Keratinocyte (primary cell): ENCODE measurements at regions not wholly inside any gene's neighbourhood (a gene's known extent, or its start where the extent isn't known, plus 50 kb on each side); places are given as distances from the start of the nearest gene placed in this dataset.
A peak's percentile ranks its signal among the peaks of the same experiment; 100 is the strongest.

Experiments used
- DNase-seq: peaks from one replicate; pipeline ENCODE4 v3.0.0-alpha.2; 2011; ENCODE audit warnings: low read depth, missing footprints, low spot score
- FAIRE-seq: peaks from 2 replicates; lab custom pipeline; 2011; peaks lifted over from hg19 to GRCh38; lab: Jason Lieb, UNC
- H2AFZ ChIP-seq: 2 replicates; pipeline ENCODE4 v1.6.0; 2012; ENCODE audit warnings: low read length, control low read depth, inconsistent platforms; ENCODE audit not compliant: control insufficient read depth
- H3K27ac ChIP-seq: 2 replicates; pipeline ENCODE4 v1.5.1; 2011; ENCODE audit warnings: low read length; ENCODE audit not compliant: control insufficient read depth, insufficient read depth
- H3K27me3 ChIP-seq: 3 replicates; pipeline ENCODE4 v1.6.0; 2011; ENCODE audit warnings: low read length; ENCODE audit not compliant: control insufficient read depth, insufficient read depth; ENCODE audit errors: extremely low read depth
- H3K36me3 ChIP-seq, 2 experiments: 2 replicates in 1 of 2; 3 replicates in 1 of 2; pipeline ENCODE4 v1.5.1; 2011; ENCODE audit warnings: low read length in 2 of 2, mild to moderate bottlenecking in 1 of 2; ENCODE audit not compliant: control insufficient read depth in 2 of 2, insufficient read depth in 2 of 2; ENCODE audit errors: extremely low read depth in 1 of 2
- H3K4me1 ChIP-seq: 3 replicates; pipeline ENCODE4 v1.5.1; 2011; ENCODE audit warnings: low read length; ENCODE audit not compliant: control insufficient read depth, insufficient read depth; ENCODE audit errors: extremely low read depth
- H3K4me2 ChIP-seq: 3 replicates; pipeline ENCODE4 v1.6.0; 2011; ENCODE audit warnings: low read depth, low read length; ENCODE audit not compliant: control insufficient read depth, insufficient read depth; ENCODE audit errors: extremely low read depth
- H3K4me3 ChIP-seq, 3 experiments: fragments of 200-600 bp in 1 of 3; sonication (generic) in 1 of 3; 2 replicates in 2 of 3; 3 replicates in 1 of 3; pipeline ENCODE4 v1.5.1; 2011 to 2016; ENCODE audit warnings: low read length in 3 of 3, mild to moderate bottlenecking in 3 of 3, control low read depth in 2 of 3, inconsistent platforms in 1 of 3, low read depth in 1 of 3, mixed read lengths in 1 of 3, mixed run types in 1 of 3, moderate library complexity in 1 of 3; ENCODE audit not compliant: control insufficient read depth in 2 of 3, insufficient read depth in 2 of 3; ENCODE audit errors: extremely low read depth in 1 of 3
- H3K79me2 ChIP-seq: 2 replicates; pipeline ENCODE4 v1.6.0; 2012; ENCODE audit warnings: low read length; ENCODE audit not compliant: control insufficient read depth, insufficient read depth
- H3K9ac ChIP-seq: 3 replicates; pipeline ENCODE4 v1.6.0; 2011; ENCODE audit warnings: low read length; ENCODE audit not compliant: control insufficient read depth, insufficient read depth; ENCODE audit errors: extremely low read depth
- H3K9me1 ChIP-seq: 3 replicates; pipeline ENCODE4 v1.6.0; 2011; ENCODE audit warnings: low read length; ENCODE audit not compliant: control insufficient read depth, insufficient read depth; ENCODE audit errors: extremely low read depth
- H3K9me3 ChIP-seq: 2 replicates; pipeline ENCODE4 v1.5.1; 2012; ENCODE audit warnings: low read depth, low read length; ENCODE audit not compliant: control insufficient read depth
- H4K20me1 ChIP-seq: 3 replicates; pipeline ENCODE4 v1.6.0; 2011; ENCODE audit warnings: low read length; ENCODE audit not compliant: control insufficient read depth, insufficient read depth; ENCODE audit errors: extremely low read depth
- EZH2 ChIP-seq: IDR thresholded peaks from one replicate; pipeline ENCODE4 v1.6.1; 2012; ENCODE audit warnings: inconsistent platforms, mild to moderate bottlenecking, low read length, moderate library complexity
- dilution Hi-C: fragments of 300-500 bp; cut with MboI; formaldehyde crosslinking; loops from one replicate; pipeline ENCODE4 v1.7.0; 2020; ENCODE audit warnings: low sequenced_read_pairs; ENCODE audit not compliant: extremely low pct_ligation_motif_present
- TF ChIP-seq, protein P1 (sequence below), 3 experiments: IDR thresholded peaks in 1 of 3; conservative IDR thresholded peaks in 1 of 3; optimal IDR thresholded peaks in 1 of 3; 2 replicates in 2 of 3; 3 replicates in 1 of 3; pipeline versions ENCODE3 to v1.5.1; 2011; ENCODE audit warnings: low read length in 3 of 3, mild to moderate bottlenecking in 3 of 3, moderate library complexity in 2 of 3, control low read depth in 1 of 3, inconsistent platforms in 1 of 3; ENCODE audit not compliant: insufficient read depth in 2 of 3; ENCODE audit errors: extremely low read depth in 1 of 3

DNA sequence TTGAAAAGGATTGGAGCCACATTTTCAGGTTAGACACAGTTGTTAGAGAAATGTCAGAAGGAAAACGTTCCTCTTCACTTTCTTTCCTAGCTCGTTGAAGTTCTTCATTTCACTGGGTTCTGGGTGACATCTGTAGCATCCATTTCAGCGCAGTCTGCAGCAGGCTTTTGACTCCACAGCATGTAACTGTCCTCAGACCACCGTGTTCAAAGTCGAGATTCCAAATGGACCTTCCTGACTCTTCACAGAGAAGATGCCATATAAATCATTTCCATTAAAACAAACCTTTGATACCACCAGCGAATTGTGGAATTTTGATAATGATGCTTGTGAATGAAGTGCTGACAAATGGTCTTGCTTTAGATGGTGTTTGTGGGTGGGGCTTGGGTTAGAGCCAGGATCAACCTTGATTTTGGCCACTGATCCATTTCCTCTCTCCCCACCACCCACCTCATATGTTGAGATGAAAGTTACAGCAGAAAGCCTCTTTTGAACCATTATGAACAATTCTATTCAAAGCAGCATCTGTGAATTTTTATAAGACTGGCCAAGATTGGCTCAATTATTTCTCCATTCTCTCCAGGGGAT lies 185.3 kb upstream of the PREP start:
- dilution Hi-C loops, result no loop called here
- Histone ChIP-seq H3K9me1 (no peaks in the 10 kb centered on the region), H3K9ac (no peak overlapping the region), H3K36me3 (no peaks in the 10 kb centered on the region), H4K20me1 (no peaks in the 10 kb centered on the region), H3K27me3 (no peaks in the 10 kb centered on the region), H3K4me2 (no peak overlapping the region), H3K4me3 (no peak overlapping the region), H3K27ac (peak overlapping the region; percentile 27), H3K79me2 (no peaks in the 10 kb centered on the region), H3K9me3 (no peaks in the 10 kb centered on the region), H3K4me1 (peaks cover 40% of the 10 kb centered on the region), H2AFZ (no peak overlapping the region)
- no peak for DNase-seq
- no peak for FAIRE-seq
- no peak for TF ChIP-seq EZH2
- TF ChIP-seq, protein P1, sequence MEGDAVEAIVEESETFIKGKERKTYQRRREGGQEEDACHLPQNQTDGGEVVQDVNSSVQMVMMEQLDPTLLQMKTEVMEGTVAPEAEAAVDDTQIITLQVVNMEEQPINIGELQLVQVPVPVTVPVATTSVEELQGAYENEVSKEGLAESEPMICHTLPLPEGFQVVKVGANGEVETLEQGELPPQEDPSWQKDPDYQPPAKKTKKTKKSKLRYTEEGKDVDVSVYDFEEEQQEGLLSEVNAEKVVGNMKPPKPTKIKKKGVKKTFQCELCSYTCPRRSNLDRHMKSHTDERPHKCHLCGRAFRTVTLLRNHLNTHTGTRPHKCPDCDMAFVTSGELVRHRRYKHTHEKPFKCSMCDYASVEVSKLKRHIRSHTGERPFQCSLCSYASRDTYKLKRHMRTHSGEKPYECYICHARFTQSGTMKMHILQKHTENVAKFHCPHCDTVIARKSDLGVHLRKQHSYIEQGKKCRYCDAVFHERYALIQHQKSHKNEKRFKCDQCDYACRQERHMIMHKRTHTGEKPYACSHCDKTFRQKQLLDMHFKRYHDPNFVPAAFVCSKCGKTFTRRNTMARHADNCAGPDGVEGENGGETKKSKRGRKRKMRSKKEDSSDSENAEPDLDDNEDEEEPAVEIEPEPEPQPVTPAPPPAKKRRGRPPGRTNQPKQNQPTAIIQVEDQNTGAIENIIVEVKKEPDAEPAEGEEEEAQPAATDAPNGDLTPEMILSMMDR (optimal IDR thresholded peaks at IDR 0.05 in 1 of 3, IDR thresholded peaks at IDR 0.05 in 1 of 3, conservative IDR thresholded peaks at IDR 0.05 in 1 of 3; ENCODE audit: extremely low read depth in 1 of 3, insufficient read depth in 2 of 3, low read length in 3 of 3), result no peak

- Histone ChIP-seq H3K9ac (no peak overlapping the region), H4K20me1 (no peaks in the 10 kb centered on the region), H3K9me3 (no peaks in the 10 kb centered on the region), H3K27me3 (no peaks in the 10 kb centered on the region), H3K4me1 (peaks cover 33% of the 10 kb centered on the region), H3K4me3 (no peak overlapping the region), H2AFZ (no peak overlapping the region), H3K79me2 (no peaks in the 10 kb centered on the region), H3K4me2 (peak overlapping the region; percentile 3), H3K27ac (peak overlapping the region; percentile 27), H3K9me1 (no peaks in the 10 kb centered on the region), H3K36me3 (no peaks in the 10 kb centered on the region)
- DNase-seq, result no peak
- FAIRE-seq, result peak; percentile 62
- dilution Hi-C loops, result no loop called here
- no peak for TF ChIP-seq EZH2
- TF ChIP-seq, protein P1 (optimal IDR thresholded peaks at IDR 0.05 in 1 of 3, IDR thresholded peaks at IDR 0.05 in 1 of 3, conservative IDR thresholded peaks at IDR 0.05 in 1 of 3; ENCODE audit: extremely low read depth in 1 of 3, insufficient read depth in 2 of 3, low read length in 3 of 3), result no peak
These were observed 184.7 kb upstream of the PREP start for GRCh38 chr6:105587349-105588122.
